HepG2 (cell line): ENCODE measurements at regions not wholly inside any gene's neighbourhood (a gene's known extent, or its start where the extent isn't known, plus 50 kb on each side); places are given as distances from the start of the nearest gene placed in this dataset.

Experiments
- ATAC-seq: fragments of 200-7000 bp; cut with Tn5 transposase; 3 replicates; pipeline ENCODE4 v1.9.1; 2020; ENCODE audit warnings: mild to moderate bottlenecking, moderate library complexity
- BruUV-seq: library from RNA; stranded (reverse); fragments of 400-500 nt; replicated peaks from 2 replicates; lab custom pipeline; 2021; lab: Mats Ljungman, UMichigan
- CTCF ChIA-PET: fragments of 300-600 bp; formaldehyde crosslinking; extraction: SDS; loops from one replicate; lab custom pipeline; 2021; ENCODE audit warnings: low total read pairs, inconsistent platforms, low intra/inter-chr PET ratio; lab: Yijun Ruan, JAX
- POLR2A ChIA-PET: fragments of 350-600 bp; sonication (Branson Sonifier 250); formaldehyde crosslinking; loops from one replicate; lab custom pipeline; 2020; ENCODE audit warnings: antibody characterized with exemption, inconsistent platforms; lab: Yijun Ruan, JAX
- DNase-seq: peaks from one replicate; pipeline ENCODE4 v3.0.0-alpha.2; 2015; ENCODE audit warnings: low spot score
- FAIRE-seq: peaks from 3 replicates; lab custom pipeline; 2011; peaks lifted over from hg19 to GRCh38; lab: Jason Lieb, UNC
- H2AFZ ChIP-seq: one replicate; pipeline ENCODE4 v1.6.1; 2011; ENCODE audit warnings: low read length, inconsistent platforms
- H3K27ac ChIP-seq: fragments of 300-600 bp; 3 replicates; pipeline ENCODE4 v1.8.0; 2011; ENCODE audit warnings: mixed run types, mild to moderate bottlenecking, mixed read lengths, low read length, inconsistent platforms; ENCODE audit not compliant: insufficient read depth; ENCODE audit errors: extremely low read length
- H3K27me3 ChIP-seq, 2 experiments: fragments of 200-600 bp in 1 of 2; 2 replicates in 1 of 2; 3 replicates in 1 of 2; pipeline versions ENCODE4 v1.6.0 to v1.8.0; 2011; ENCODE audit warnings: low read length in 2 of 2, mild to moderate bottlenecking in 2 of 2, moderate library complexity in 2 of 2, inconsistent platforms in 1 of 2; ENCODE audit not compliant: insufficient read depth in 2 of 2, control insufficient read depth in 1 of 2
- H3K36me3 ChIP-seq, 2 experiments: fragments of 200-600 bp in 1 of 2; replicated peaks in 1 of 2; 2 replicates in 1 of 2; 3 replicates in 1 of 2; pipeline versions ENCODE4 v1.5.1 to v1.8.0; 2011; ENCODE audit warnings: low read length in 2 of 2, inconsistent platforms in 1 of 2; ENCODE audit not compliant: insufficient read depth in 2 of 2, control insufficient read depth in 1 of 2
- H3K4me1 ChIP-seq: 2 replicates; pipeline ENCODE4 v1.5.1; 2012; ENCODE audit warnings: low read length, inconsistent platforms; ENCODE audit not compliant: insufficient read depth
- H3K4me2 ChIP-seq: 2 replicates; pipeline ENCODE4 v1.6.0; 2011; ENCODE audit warnings: low read depth, low read length, inconsistent platforms
- H3K4me3 ChIP-seq, 3 experiments: fragments of 200-600 bp in 1 of 3; sonication (generic), shearing (Covaris generic) in 1 of 3; replicated peaks in 1 of 3; 2 replicates each; pipeline ENCODE4 v1.5.1; 2011 to 2016; ENCODE audit warnings: low read length in 3 of 3, inconsistent platforms in 2 of 3, low read depth in 2 of 3, mild to moderate bottlenecking in 2 of 3, control low read depth in 1 of 3, mixed read lengths in 1 of 3; ENCODE audit not compliant: insufficient read depth in 1 of 3
- H3K79me2 ChIP-seq: one replicate; pipeline ENCODE4 v1.6.1; 2011; ENCODE audit warnings: low read length, inconsistent platforms; ENCODE audit not compliant: insufficient read depth
- H3K9ac ChIP-seq: 2 replicates; pipeline ENCODE4 v1.6.0; 2011; ENCODE audit warnings: mild to moderate bottlenecking, low read depth, low read length, inconsistent platforms; ENCODE audit not compliant: insufficient read depth
- H3K9me3 ChIP-seq: 2 replicates; pipeline ENCODE4 v1.5.1; 2012; ENCODE audit warnings: mild to moderate bottlenecking, low read length
- H4K20me1 ChIP-seq: 2 replicates; pipeline ENCODE4 v1.6.0; 2011; ENCODE audit warnings: inconsistent platforms, mild to moderate bottlenecking, low read length, moderate library complexity; ENCODE audit not compliant: insufficient read depth
- BRCA1 ChIP-seq: sonication (generic); formaldehyde crosslinking; IDR thresholded peaks from 2 replicates; pipeline ENCODE4 v1.4.0; 2020; ENCODE audit warnings: missing genetic modification reagents
- NONO ChIP-seq, 2 experiments: fragments of 450-650 bp in 1 of 2; sonication (generic) in 1 of 2; formaldehyde crosslinking in 1 of 2; IDR thresholded peaks in 1 of 2; conservative IDR thresholded peaks in 1 of 2; 2 replicates each; pipeline versions ENCODE4 v1.6.1 to v1.8.0; 2017 to 2022; ENCODE audit warnings: mild to moderate bottlenecking in 1 of 2, missing genetic modification reagents in 1 of 2, moderate library complexity in 1 of 2
- SOX13 ChIP-seq, 3 experiments: fragments of 450-650 bp in 1 of 3; sonication (generic) in 1 of 3; formaldehyde crosslinking in 1 of 3; IDR thresholded peaks in 2 of 3; conservative IDR thresholded peaks in 1 of 3; 2 replicates each; pipeline versions ENCODE4 v1.5.0 to v1.6.1; 2016 to 2020; ENCODE audit warnings: antibody characterized with exemption in 1 of 3, mild to moderate bottlenecking in 1 of 3, missing compliant biosample characterization in 1 of 3, missing genetic modification reagents in 1 of 3, moderate library complexity in 1 of 3
- SUZ12 ChIP-seq: fragments of 150-350 bp; IDR thresholded peaks from 2 replicates; pipeline ENCODE4 v1.6.1; 2014; ENCODE audit warnings: low read depth, low read length
- ZNF552 ChIP-seq: sonication (generic); formaldehyde crosslinking; IDR thresholded peaks from 2 replicates; pipeline ENCODE4 v1.9.0; 2022; ENCODE audit warnings: missing genetic modification reagents, mild to moderate bottlenecking, borderline replicate concordance
- ZNF790 ChIP-seq: sonication (generic); formaldehyde crosslinking; IDR thresholded peaks from 2 replicates; pipeline ENCODE4 v1.8.0; 2022; ENCODE audit warnings: missing genetic modification reagents, mild to moderate bottlenecking, borderline replicate concordance
- WGBS: methylation state at CpG from one replicate; pipeline ENCODE4 v1.1.6; 2017; ENCODE audit warnings: low lambda C conversion rate; 5-methylcytosine and 5-hydroxymethylcytosine counted together
- in situ Hi-C: cut with HindIII; loops from 2 replicates; pipeline ENCODE4 v1.10.0; 2017; ENCODE audit warnings: low pct_unique_long_range_greater_than_20kb; ENCODE audit not compliant: extremely low pct_ligation_motif_present
- intact Hi-C: fragments of 100-400 bp; cut with micrococcal nuclease; formaldehyde crosslinking; loops from one replicate; pipeline ENCODE4 v1.10.0; 2022; ENCODE audit not compliant: unreplicated experiment
- TF ChIP-seq, protein P1 (sequence below): sonication (generic); formaldehyde crosslinking; IDR thresholded peaks from 2 replicates; pipeline ENCODE4 v1.4.0; 2020; ENCODE audit warnings: missing genetic modification reagents, borderline replicate concordance
- TF ChIP-seq, protein P2 (sequence below): sonication (generic); formaldehyde crosslinking; IDR thresholded peaks from 2 replicates; pipeline ENCODE4 v1.8.1; 2023; ENCODE audit warnings: mild to moderate bottlenecking, inconsistent platforms, moderate library complexity, missing genetic modification reagents, borderline replicate concordance

DNA sequence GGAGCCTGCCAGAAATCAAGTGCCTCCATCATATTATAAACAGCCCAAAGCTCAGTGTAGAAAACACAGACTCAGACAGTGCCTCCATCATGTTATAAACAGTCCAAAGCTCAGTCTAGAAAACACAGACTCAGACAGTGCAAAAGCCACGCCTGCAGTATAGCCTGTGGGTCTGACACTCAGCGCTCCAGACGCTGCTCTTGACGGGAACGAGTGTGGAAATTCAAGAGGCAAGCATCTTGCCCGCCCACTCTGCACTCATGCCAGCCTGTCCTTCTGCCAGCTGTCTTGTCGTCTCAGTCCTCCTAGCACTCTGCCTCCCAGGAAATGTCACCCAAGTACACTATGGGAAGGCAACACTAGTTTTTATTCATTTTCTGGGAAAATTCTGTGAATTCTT, 274.2 kb upstream of the CDH4 start:
- Histone ChIP-seq H3K79me2 (no peaks in the 10 kb centered on the region), H4K20me1 (no peaks in the 10 kb centered on the region), H3K9ac (no peak overlapping the region), H3K4me2 (no peak overlapping the region), H3K4me3 (no peak overlapping the region), H3K4me1 (no peaks in the 10 kb centered on the region), H3K27ac (no peak overlapping the region), H3K27me3 (peaks cover 0 to 5% of the 10 kb centered on the region in 2 experiments; a peak in 1 of 5 replicates), H2AFZ (no peak overlapping the region), H3K36me3 (no peaks in the 10 kb centered on the region), H3K9me3 (peaks cover 45% of the 10 kb centered on the region)
- in situ Hi-C loops: no loop called here
- ChIA-PET POLR2A (no interaction called here), CTCF (no interaction called here)
- intact Hi-C loops: no loop called here
- TF ChIP-seq, protein P1, sequence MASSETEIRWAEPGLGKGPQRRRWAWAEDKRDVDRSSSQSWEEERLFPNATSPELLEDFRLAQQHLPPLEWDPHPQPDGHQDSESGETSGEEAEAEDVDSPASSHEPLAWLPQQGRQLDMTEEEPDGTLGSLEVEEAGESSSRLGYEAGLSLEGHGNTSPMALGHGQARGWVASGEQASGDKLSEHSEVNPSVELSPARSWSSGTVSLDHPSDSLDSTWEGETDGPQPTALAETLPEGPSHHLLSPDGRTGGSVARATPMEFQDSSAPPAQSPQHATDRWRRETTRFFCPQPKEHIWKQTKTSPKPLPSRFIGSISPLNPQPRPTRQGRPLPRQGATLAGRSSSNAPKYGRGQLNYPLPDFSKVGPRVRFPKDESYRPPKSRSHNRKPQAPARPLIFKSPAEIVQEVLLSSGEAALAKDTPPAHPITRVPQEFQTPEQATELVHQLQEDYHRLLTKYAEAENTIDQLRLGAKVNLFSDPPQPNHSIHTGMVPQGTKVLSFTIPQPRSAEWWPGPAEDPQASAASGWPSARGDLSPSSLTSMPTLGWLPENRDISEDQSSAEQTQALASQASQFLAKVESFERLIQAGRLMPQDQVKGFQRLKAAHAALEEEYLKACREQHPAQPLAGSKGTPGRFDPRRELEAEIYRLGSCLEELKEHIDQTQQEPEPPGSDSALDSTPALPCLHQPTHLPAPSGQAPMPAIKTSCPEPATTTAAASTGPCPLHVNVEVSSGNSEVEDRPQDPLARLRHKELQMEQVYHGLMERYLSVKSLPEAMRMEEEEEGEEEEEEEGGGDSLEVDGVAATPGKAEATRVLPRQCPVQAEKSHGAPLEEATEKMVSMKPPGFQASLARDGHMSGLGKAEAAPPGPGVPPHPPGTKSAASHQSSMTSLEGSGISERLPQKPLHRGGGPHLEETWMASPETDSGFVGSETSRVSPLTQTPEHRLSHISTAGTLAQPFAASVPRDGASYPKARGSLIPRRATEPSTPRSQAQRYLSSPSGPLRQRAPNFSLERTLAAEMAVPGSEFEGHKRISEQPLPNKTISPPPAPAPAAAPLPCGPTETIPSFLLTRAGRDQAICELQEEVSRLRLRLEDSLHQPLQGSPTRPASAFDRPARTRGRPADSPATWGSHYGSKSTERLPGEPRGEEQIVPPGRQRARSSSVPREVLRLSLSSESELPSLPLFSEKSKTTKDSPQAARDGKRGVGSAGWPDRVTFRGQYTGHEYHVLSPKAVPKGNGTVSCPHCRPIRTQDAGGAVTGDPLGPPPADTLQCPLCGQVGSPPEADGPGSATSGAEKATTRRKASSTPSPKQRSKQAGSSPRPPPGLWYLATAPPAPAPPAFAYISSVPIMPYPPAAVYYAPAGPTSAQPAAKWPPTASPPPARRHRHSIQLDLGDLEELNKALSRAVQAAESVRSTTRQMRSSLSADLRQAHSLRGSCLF (CRISPR knock-in tag): no peak
- TF ChIP-seq NONO (IDR thresholded peaks at IDR 0.05): no peak
- TF ChIP-seq NONO (CRISPR knock-in tag; conservative IDR thresholded peaks at IDR 0.05): no peak
- TF ChIP-seq, protein P2, sequence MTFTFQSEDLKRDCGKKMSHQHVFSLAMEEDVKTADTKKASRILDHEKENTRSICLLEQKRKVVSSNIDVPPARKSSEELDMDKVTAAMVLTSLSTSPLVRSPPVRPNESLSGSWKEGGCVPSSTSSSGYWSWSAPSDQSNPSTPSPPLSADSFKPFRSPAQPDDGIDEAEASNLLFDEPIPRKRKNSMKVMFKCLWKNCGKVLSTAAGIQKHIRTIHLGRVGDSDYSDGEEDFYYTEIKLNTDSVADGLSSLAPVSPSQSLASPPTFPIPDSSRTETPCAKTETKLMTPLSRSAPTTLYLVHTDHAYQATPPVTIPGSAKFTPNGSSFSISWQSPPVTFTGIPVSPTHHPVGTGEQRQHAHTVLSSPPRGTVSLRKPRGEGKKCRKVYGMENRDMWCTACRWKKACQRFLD: no peak
- no peak for TF ChIP-seq BRCA1 (CRISPR knock-in tag)
- no peak for TF ChIP-seq SOX13 (IDR thresholded peaks at IDR 0.05)
- no peak for TF ChIP-seq SOX13 (CRISPR knock-in tag; conservative IDR thresholded peaks at IDR 0.05 in 1 of 2, IDR thresholded peaks at IDR 0.05 in 1 of 2)
- no peak for TF ChIP-seq SUZ12
- no peak for TF ChIP-seq ZNF552
- TF ChIP-seq ZNF790 (CRISPR knock-in tag): no peak
- DNase-seq (no peak), ATAC-seq (no peak), FAIRE-seq (no peak)
- BruUV-seq: no TSS peak
- WGBS: 12% methylated on average over 7 of the region's 7 CpGs
